PC-3 (cell line): ENCODE measurements at regions not wholly inside any gene's neighbourhood (a gene's known extent, or its start where the extent isn't known, plus 50 kb on each side); places are given as distances from the start of the nearest gene placed in this dataset.

Source experiments
- ATAC-seq: fragments of 200-7000 bp; cut with Tn5 transposase; 2 replicates; pipeline ENCODE4 v1.9.1; 2020; ENCODE audit warnings: mild to moderate bottlenecking, moderate library complexity
- BruUV-seq: library from RNA; stranded (reverse); fragments of 400-500 nt; replicated peaks from 2 replicates; lab custom pipeline; 2021; lab: Mats Ljungman, UMichigan
- CTCF ChIA-PET: fragments of 300-600 bp; sonication (Branson Sonifier 250); formaldehyde crosslinking; loops from one replicate; lab custom pipeline; 2022; ENCODE audit warnings: antibody characterized with exemption; lab: Charles Lee
- POLR2A ChIA-PET: fragments of 300-600 bp; sonication (Branson Sonifier 250); formaldehyde crosslinking; loops from one replicate; lab custom pipeline; 2022; ENCODE audit warnings: antibody characterized with exemption; ENCODE audit not compliant: unreplicated experiment; lab: Charles Lee
- DNase-seq: peaks from one replicate; pipeline ENCODE4 v3.0.0-alpha.2; 2015
- H2AFZ ChIP-seq: fragments of 300-600 bp; sonication (generic); 2 replicates; pipeline ENCODE4 v1.6.0; 2016; ENCODE audit warnings: antibody characterized with exemption, low read length
- H3F3A ChIP-seq: fragments of 300-600 bp; sonication (generic); one replicate; pipeline ENCODE4 v1.6.0; 2017; ENCODE audit warnings: antibody characterized with exemption, low read length, control low read depth, mild to moderate bottlenecking; ENCODE audit not compliant: unreplicated experiment
- H3K27ac ChIP-seq: fragments of 300-600 bp; sonication (generic); 2 replicates; pipeline ENCODE4 v1.5.1; 2016; ENCODE audit warnings: mild to moderate bottlenecking, low read length
- H3K27me3 ChIP-seq: fragments of 300-600 bp; sonication (generic); 2 replicates; pipeline ENCODE4 v1.6.1; 2016; ENCODE audit warnings: low read length, mixed read lengths
- H3K36me3 ChIP-seq: fragments of 300-600 bp; sonication (generic); 2 replicates; pipeline ENCODE4 v1.6.1; 2016; ENCODE audit warnings: low read depth, mixed run types, low read length, mixed read lengths
- H3K4me1 ChIP-seq: fragments of 300-600 bp; sonication (generic); 2 replicates; pipeline ENCODE4 v1.5.1; 2016; ENCODE audit warnings: low read length; ENCODE audit not compliant: insufficient read depth
- H3K4me2 ChIP-seq: fragments of 300-600 bp; sonication (generic); 2 replicates; pipeline ENCODE4 v1.6.0; 2016; ENCODE audit warnings: low read length
- H3K4me3 ChIP-seq: fragments of 300-600 bp; sonication (generic); 2 replicates; pipeline ENCODE4 v1.5.1; 2016; ENCODE audit warnings: mild to moderate bottlenecking, low read length, mixed read lengths
- H3K79me2 ChIP-seq: fragments of 300-600 bp; sonication (generic); 2 replicates; pipeline ENCODE4 v1.6.1; 2017; ENCODE audit warnings: low read length, mixed read lengths
- H3K9ac ChIP-seq: fragments of 300-600 bp; sonication (generic); 2 replicates; pipeline ENCODE4 v1.6.0; 2016; ENCODE audit warnings: mild to moderate bottlenecking, low read length
- H3K9me2 ChIP-seq: fragments of 300-600 bp; sonication (generic); replicated peaks from 2 replicates; pipeline ENCODE4 v1.6.1; 2016; ENCODE audit warnings: mixed run types, low read length, mixed read lengths
- H3K9me3 ChIP-seq: fragments of 300-600 bp; sonication (generic); 2 replicates; pipeline ENCODE4 v1.6.1; 2016; ENCODE audit warnings: low read length, mixed read lengths
- H4K20me1 ChIP-seq: fragments of 300-600 bp; sonication (generic); 2 replicates; pipeline ENCODE4 v1.6.1; 2016; ENCODE audit warnings: low read length, mixed read lengths
- EZH2 ChIP-seq: fragments of 300-600 bp; sonication (generic); IDR thresholded peaks from one replicate; pipeline ENCODE4 v1.6.1; 2017; ENCODE audit warnings: antibody characterized with exemption, mild to moderate bottlenecking, low read length; ENCODE audit not compliant: unreplicated experiment
- EZH2phosphoT487 ChIP-seq: fragments of 300-600 bp; sonication (generic); IDR thresholded peaks from 2 replicates; pipeline ENCODE4 v1.6.1; 2018; ENCODE audit warnings: mild to moderate bottlenecking, antibody characterized with exemption, low read length, borderline replicate concordance
- intact Hi-C: fragments of 100-400 bp; cut with micrococcal nuclease; formaldehyde crosslinking; loops from 2 replicates; pipeline ENCODE4 v1.9.0; 2023
- TF ChIP-seq, protein P1 (sequence below): fragments of 300-600 bp; sonication (generic); conservative IDR thresholded peaks from 2 replicates; pipeline ENCODE4 v1.5.1; 2017; ENCODE audit warnings: antibody characterized with exemption, low read depth, mild to moderate bottlenecking, low read length

DNA sequence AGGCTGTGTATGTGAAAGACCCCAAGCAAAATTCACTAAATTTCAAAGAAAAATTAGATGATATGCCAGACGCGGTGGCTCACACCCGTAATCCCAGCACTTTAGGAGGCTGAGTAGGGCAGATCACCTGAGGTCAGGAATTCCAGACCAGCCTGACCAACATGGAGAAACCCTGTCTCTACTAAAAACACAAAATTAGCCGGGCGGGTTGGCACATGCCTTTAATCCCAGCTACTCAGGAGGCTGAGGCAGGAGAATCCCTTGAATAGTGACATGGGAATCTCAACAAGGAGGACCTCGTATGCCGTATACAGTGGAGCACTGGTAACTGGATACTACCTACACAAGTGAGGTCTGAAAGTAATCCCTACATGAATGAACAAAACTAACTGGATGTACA, 92.7 kb upstream of the JARID2 start:
- Histone ChIP-seq H3F3A (no peaks in the 10 kb centered on the region), H2AFZ (no peak overlapping the region), H3K4me1 (peaks cover 8% of the 10 kb centered on the region), H3K27me3 (no peaks in the 10 kb centered on the region), H3K9me3 (no peaks in the 10 kb centered on the region), H3K27ac (no peak overlapping the region), H3K4me3 (no peak overlapping the region), H3K9me2 (no peaks in the 10 kb centered on the region), H4K20me1 (no peaks in the 10 kb centered on the region), H3K36me3 (no peaks in the 10 kb centered on the region), H3K79me2 (no peaks in the 10 kb centered on the region), H3K9ac (no peak overlapping the region), H3K4me2 (no peak overlapping the region)
- ChIA-PET CTCF (no interaction called here), POLR2A (no interaction called here)
- no TSS peak for BruUV-seq
- intact Hi-C loops, result no loop called here
- DNase-seq (no peak), ATAC-seq (no peak)
- no peak for TF ChIP-seq EZH2phosphoT487
- TF ChIP-seq EZH2, result no peak
- TF ChIP-seq, protein P1, sequence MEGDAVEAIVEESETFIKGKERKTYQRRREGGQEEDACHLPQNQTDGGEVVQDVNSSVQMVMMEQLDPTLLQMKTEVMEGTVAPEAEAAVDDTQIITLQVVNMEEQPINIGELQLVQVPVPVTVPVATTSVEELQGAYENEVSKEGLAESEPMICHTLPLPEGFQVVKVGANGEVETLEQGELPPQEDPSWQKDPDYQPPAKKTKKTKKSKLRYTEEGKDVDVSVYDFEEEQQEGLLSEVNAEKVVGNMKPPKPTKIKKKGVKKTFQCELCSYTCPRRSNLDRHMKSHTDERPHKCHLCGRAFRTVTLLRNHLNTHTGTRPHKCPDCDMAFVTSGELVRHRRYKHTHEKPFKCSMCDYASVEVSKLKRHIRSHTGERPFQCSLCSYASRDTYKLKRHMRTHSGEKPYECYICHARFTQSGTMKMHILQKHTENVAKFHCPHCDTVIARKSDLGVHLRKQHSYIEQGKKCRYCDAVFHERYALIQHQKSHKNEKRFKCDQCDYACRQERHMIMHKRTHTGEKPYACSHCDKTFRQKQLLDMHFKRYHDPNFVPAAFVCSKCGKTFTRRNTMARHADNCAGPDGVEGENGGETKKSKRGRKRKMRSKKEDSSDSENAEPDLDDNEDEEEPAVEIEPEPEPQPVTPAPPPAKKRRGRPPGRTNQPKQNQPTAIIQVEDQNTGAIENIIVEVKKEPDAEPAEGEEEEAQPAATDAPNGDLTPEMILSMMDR, result no peak

DNA sequence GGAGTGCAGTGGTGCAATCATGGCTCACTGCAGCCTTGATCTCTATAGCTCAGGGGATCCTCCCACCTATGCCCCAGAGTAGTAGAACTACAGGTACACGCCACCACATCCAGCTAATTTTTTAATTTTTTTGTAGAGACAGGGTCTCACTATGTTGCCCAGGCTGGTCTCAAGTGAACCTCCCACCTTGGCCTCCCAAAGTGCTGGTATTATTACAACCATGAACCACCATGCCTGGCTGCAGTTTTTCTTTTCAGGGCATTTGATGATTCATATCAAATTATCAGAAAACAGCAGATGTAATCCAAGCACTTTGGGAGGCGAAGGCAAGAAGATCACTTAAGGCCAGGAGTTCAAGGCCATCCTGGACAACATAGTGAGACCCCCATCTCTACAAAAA, 88.4 kb upstream of the JARID2 start:
- ChIA-PET CTCF (no interaction called here), POLR2A (no interaction called here)
- no peaks in the 10 kb centered on the region for H3K9me3 ChIP-seq
- no peaks in the 10 kb centered on the region for H3K4me1 ChIP-seq
- H3K4me3 ChIP-seq, result no peak overlapping the region
- no peak overlapping the region for H3K4me2 ChIP-seq
- no peaks in the 10 kb centered on the region for H4K20me1 ChIP-seq
- no TSS peak for BruUV-seq
- H3K9me2 ChIP-seq, result no peaks in the 10 kb centered on the region
- DNase-seq (no peak), ATAC-seq (no peak)
- H3K36me3 ChIP-seq, result no peaks in the 10 kb centered on the region
- TF ChIP-seq, protein P1, result no peak
- no peak for TF ChIP-seq EZH2
- no peak for TF ChIP-seq EZH2phosphoT487
- intact Hi-C loops, result no loop called here
- H3F3A ChIP-seq, result no peaks in the 10 kb centered on the region
- H3K27me3 ChIP-seq, result no peaks in the 10 kb centered on the region
- H3K79me2 ChIP-seq, result no peaks in the 10 kb centered on the region
- no peak overlapping the region for H2AFZ ChIP-seq
- no peak overlapping the region for H3K27ac ChIP-seq
- H3K9ac ChIP-seq, result no peak overlapping the region

DNA sequence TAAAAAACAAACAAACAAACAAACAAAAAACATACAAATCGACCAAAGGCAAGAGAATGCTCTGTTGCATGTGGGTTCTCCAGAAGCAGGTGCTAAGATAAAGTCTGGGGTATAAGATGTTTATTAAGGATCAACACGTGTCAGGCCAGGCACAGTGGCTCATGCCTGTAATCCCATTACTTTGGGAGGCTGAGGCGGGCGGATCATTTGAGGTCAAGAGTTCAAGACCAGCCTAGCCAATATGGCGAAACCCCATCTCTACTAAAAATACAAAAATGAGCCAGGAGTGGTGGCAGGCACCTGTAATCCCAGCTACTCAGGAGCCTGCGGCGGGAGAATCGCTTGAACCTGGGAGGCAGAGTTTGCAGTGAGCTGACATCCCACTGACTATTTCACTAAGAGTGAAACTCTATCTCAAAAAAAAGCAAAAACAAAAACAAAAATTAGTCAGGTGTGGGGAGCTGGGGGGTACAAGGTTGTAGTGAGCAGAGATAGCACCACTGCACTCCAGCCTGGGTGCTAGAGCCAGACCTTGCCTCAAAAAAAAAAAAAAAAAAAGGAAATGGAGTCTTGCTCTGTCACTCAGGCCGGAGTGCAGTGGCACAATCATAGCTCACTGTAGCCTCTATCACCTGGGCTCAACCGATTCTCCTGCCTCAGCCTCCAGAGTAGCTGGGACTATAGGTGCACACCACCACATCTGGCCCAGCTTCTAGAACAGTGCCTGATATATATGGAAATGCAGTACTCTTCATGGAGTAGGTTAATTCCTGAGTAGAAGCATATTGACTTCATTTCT, 86.8 kb upstream of the JARID2 start:
- ChIA-PET CTCF (no interaction called here), POLR2A (no interaction called here)
- TF ChIP-seq EZH2phosphoT487 (no peak), EZH2 (no peak)
- TF ChIP-seq, protein P1, result no peak
- ATAC-seq, result no peak
- Histone ChIP-seq H3F3A (no peaks in the 10 kb centered on the region), H2AFZ (no peak overlapping the region), H4K20me1 (no peaks in the 10 kb centered on the region), H3K9ac (no peak overlapping the region), H3K9me2 (no peaks in the 10 kb centered on the region), H3K27me3 (no peaks in the 10 kb centered on the region), H3K4me1 (no peaks in the 10 kb centered on the region), H3K27ac (no peak overlapping the region), H3K4me2 (no peak overlapping the region), H3K36me3 (no peaks in the 10 kb centered on the region), H3K9me3 (no peaks in the 10 kb centered on the region), H3K79me2 (no peaks in the 10 kb centered on the region), H3K4me3 (no peak overlapping the region)
- no TSS peak for BruUV-seq
- intact Hi-C loops, result no loop called here
- no peak for DNase-seq
